OCI-LY7 (cell line): ENCODE measurements at regions not wholly inside any gene's neighbourhood (a gene's known extent, or its start where the extent isn't known, plus 50 kb on each side); places are given as distances from the start of the nearest gene placed in this dataset.

Experiments used
- EZH2phosphoT487 ChIP-seq: fragments of 200-600 bp; sonication (generic); IDR thresholded peaks from 2 replicates; pipeline ENCODE4 v1.6.1; 2018; ENCODE audit warnings: low read depth, borderline replicate concordance, mild to moderate bottlenecking, mixed run types, antibody characterized with exemption, low read length, moderate library complexity, mixed read lengths
- TF ChIP-seq, protein P1 (sequence below): fragments of 200-600 bp; sonication (generic); conservative IDR thresholded peaks from 2 replicates; pipeline ENCODE4 v1.5.1; 2014; ENCODE audit warnings: mild to moderate bottlenecking, antibody characterized with exemption, low read length, moderate library complexity, mixed read lengths

DNA sequence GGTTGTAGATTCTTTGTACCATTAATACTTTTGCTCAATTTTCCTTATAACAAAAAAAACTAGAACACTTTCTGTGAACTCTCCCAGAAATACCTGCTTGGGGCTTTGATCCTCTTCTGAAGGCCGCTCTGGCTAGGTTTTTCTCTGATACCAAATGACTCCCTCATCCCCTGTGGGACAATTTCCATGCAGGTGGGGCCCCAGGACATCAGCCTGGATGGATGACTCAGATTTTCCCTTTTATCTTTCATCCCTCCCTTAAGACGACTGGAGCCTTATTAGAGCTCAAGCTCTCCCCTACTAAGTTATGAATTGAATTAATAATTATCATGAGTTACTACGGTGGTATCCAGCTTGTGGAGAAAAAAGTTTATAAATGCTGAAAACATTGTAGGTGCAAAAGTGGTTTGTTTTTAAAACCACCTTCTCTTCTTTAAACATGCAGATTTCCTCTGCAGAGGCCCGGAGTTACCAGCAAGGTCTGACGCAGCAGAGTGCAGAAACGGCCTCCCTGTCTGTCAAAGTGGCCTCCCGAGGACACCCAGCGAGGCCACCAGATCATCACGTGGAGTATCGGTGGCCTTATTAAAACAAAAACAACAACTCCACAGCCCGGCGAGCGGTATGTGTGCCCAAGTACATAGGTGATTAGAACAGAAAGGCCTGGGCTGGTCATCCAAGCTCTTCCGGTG, 50.8 kb upstream of the IRX4 start:
- TF ChIP-seq, protein P1, sequence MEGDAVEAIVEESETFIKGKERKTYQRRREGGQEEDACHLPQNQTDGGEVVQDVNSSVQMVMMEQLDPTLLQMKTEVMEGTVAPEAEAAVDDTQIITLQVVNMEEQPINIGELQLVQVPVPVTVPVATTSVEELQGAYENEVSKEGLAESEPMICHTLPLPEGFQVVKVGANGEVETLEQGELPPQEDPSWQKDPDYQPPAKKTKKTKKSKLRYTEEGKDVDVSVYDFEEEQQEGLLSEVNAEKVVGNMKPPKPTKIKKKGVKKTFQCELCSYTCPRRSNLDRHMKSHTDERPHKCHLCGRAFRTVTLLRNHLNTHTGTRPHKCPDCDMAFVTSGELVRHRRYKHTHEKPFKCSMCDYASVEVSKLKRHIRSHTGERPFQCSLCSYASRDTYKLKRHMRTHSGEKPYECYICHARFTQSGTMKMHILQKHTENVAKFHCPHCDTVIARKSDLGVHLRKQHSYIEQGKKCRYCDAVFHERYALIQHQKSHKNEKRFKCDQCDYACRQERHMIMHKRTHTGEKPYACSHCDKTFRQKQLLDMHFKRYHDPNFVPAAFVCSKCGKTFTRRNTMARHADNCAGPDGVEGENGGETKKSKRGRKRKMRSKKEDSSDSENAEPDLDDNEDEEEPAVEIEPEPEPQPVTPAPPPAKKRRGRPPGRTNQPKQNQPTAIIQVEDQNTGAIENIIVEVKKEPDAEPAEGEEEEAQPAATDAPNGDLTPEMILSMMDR: no peak
- TF ChIP-seq EZH2phosphoT487: no peak
